NCI-H146 (cell line): ENCODE measurements at regions not wholly inside any gene's neighbourhood (a gene's known extent, or its start where the extent isn't known, plus 50 kb on each side); places are given as distances from the start of the nearest gene placed in this dataset.

Experiments used
- DNase-seq: peaks from one replicate; lab custom pipeline; 2025; lab: John Stamatoyannopoulos, UW

DNA sequence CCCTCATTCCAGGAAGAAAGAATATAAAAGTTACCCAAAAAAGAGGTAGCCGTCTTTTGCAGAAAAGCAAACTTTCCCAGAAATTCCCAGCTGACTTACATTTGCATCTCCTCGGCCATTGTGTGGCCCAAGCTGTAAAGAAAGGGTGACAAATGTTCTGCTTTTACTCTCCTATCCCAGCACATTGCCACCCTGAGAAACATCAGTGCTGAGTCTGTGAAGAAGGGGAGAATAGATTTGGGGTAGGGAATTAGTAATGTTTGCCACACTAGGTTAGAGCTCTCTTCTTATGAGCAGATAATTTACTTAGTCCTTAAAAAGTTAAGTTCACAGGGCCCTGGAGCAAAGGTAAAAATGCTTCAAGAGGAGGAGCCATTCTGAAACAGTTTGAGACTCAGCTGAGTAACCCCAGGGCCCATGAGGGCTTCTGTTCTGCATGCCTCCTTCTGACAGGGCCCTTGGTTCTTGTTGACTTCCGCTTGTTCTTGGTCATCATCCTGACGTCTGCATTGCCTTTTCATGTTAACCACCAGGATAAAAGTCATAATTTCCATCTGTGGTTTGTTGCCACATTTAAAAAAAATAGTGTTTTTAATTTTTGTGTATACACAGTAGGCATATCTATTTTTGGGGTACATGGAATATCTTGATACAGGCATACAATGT is 550.7 kb downstream of the RNF144A start:
- DNase-seq: no peak

DNA sequence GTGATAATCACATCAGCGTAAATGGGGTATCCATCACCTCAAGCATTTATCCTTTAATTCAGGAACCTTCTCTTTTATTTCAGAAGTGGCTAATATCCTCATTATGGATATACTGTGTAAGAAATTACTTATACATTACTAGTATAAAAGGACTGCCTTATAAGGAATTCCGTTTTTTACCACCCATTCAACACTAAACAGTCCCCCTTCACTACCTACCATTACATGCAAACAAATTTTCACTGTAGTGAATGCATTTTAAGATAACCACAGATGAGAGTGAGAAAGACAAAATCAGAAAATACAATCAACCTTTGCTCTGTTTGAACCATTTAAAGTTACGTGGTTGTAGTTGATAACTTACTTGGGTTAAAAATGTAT is 551.2 kb downstream of the RNF144A start:
- DNase-seq: no peak

DNA sequence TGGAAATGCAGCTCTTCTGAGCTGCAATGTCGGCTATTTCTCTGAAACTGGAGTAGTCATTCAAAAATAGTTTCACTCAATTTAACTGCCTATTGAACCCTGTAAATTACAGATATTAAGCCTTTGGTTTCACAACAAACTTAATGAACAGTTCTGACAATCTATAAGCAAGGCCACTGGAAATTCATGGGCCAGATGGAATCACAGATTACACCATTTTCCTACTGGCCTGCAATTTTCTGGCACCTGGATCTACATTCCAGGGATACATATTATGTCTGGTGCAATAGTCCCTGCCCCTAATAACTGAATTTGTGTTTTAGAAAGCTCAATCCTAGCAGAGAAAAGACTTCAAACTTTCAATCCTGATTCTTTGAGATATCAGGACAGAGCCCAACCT is 551.7 kb downstream of the RNF144A start:
- DNase-seq: no peak

DNA sequence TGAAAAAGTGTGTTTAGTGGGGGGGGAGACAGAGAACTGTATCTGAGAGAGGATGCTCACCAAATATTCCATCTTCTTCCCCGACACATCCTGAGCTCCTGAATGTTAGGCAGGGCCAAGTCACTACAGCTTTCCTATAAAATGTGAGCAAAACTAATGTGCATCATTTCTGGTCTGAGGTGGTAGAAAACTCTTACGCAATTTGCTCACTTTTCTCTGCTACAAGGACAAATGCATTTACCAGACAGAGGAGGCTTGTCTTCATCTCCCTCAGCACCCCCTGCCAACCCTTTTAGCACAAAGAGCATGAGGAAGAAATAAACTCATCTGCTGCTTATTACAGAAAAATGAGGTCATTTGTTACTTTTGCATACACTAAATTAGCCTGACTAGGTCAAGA is 554.0 kb downstream of the RNF144A start:
- no peak for DNase-seq

DNA sequence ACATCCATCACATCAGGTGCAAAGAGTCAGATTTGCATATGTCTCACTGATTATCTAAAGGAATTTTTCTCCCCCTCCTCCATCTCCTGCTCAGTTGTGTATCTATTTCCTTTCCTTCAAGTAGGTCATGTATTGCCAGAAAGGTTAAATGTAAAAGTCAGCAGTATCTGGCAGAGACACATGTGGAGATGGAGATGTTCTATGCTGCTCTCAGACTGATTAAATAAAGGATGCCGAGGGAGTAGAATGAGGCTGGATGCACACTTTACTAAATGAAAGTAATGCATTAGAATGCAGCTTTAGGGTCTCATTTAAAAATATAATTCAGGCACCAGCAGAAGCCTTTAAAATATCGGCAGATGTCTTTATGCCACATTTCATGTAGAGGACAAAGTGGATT is 555.3 kb downstream of the RNF144A start:
- DNase-seq: no peak

DNA sequence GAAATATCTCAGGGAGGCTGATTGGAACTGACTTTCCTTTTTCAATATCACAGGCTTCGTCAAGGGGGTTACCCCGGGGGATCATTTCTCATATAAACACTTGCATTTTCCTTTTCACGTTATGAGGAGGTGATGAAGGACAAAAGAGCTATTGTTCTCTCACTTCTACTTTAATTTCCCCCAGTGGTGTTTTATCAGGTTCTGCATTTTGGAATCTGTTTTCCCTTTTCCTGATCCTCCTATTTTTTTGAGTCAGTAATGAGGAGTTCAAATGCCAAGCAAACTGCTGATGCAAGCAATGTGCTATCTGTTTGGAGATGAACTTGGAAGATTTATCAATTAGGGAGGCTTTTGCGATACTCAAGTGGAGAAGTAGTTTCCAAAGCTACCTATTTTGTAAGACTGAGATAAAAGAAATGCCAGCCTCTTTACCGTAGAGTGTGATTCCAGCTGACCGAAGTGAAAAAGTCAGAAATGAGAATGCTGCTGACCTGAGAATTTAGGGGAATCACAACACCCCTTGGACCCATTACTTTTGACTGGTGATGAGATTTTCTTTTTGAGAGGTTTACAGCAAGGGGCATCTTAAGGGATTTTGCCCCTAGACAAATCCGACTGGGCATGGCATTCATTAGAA is 556.0 kb downstream of the RNF144A start:
- no peak for DNase-seq

DNA sequence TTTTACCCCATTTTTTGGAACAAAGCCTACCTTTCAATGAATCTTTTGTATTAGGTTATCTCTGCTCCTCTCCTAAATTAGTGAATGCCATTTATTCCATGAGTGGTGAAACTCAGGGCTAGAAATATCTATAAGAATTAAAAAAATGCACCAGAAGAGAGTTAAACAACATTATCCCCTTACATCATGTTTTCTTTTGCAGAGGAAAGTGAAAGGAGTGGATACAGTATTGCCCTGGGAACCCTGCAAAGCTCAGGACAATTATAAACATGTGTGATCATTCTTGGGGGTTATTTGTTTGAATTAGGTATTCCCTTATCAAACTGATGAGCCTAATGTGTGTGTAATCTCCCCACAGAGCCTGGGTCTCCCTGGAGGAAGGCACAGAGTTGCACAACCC is 559.2 kb downstream of the RNF144A start:
- no peak for DNase-seq

DNA sequence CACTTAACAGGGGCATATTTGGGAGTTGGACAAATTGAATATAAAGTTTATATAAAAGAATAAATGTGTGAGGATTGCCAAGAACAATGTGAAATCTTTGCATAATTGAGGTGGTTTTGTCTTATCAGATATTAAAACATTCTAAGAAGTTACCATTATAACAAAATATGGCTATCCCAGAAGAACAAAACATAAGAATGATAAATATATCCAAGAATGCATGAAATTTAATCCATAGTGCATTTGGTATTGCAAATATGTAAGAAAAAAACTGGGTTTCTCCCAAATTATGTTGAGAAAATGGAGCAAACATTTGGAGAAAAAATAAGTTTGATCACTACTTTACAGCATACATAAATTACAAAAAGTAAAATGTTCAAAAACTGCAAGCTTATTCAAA is 562.4 kb downstream of the RNF144A start:
- DNase-seq: no peak

DNA sequence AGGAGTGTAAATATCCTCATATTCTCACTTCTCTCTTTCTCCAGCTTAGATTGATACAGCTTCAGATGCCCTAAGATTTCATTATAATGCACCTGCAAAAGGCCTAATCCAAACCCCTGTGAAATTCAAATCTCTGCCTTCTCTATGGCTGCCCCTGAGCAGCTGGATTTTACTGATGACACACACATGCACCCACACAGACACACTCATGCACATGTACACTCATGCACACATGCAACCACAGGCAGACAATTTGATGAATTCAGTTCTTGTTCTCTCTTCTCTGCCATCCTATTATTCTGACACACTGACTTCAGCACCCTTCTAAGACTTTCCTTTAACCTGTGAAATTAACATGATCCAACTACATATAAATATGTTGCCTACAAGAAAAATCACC is 563.2 kb downstream of the RNF144A start:
- no peak for DNase-seq

DNA sequence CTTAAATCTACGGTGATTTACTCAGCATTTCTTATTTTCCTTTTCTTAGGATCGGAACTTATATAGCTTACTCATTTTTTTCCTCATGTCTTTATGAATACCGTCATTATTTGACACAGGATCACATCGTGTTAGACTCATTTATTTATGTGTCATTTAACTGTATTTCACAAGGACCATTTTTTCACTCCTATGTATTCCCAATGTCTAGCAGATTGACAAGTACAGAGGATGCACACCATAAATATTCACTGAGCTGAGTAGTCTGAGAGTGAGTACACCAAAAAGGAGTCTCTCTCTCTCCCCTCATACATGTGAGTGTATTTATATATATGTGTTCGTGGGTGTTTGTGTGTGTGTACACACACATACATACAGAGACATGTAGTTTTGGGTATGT is 573.5 kb downstream of the RNF144A start:
- DNase-seq: no peak

DNA sequence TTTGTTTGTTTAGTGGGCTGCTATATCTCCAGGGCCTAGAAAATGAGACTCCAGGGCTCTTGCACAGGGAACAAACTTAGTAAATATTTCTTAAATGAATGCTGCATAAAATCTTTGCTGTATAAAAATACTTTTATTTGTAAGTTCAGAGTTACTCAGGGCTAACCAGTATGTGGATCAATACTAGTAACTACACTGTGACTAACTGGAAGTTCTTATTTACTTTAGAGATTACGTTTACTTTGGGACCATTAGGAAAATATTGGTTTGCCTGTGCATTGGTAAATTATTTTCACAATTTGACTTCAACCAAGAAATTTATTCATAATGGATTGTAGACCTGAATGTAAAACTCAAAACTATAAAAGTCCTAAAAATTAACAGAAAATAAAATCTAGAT is 575.5 kb downstream of the RNF144A start:
- DNase-seq: no peak

DNA sequence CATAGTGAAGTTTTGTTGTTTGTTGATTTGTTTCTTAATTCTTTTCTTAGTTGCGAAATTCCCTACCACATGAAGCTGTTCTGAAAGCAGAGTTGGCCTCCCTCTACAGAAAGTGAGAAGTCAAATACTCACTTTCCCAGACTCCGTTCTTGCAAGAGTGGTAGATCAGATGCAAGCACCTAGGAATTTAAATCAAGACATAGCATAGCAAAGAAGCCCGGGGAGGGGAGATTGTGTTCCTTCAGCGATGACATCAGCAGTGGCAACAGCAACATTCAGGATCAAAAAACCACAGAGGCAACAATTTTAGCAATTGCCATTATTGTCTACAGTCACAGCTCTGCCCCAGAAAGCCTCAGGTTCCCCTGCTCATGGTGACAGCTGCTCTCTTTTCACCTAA is 580.0 kb downstream of the RNF144A start:
- DNase-seq: no peak

DNA sequence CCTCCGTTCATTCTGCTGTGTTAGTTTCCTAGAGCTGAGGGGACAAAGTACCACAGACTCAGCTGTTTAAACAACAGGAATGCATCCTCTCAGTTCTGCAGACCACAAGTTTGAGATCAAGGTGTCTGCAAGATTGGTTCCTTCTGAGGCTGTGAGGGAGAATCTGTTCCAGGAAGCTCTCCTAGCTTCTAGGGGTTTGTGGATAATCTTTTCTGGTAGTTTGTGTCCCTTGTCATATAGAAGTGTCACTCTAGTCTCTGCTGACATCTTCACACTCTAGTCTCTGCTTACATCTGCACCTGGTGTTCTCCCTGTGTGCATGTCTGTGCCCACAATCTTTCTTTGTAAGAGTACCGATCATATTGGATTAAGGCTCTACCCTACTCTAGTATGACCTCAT is 581.8 kb downstream of the RNF144A start:
- no peak for DNase-seq

DNA sequence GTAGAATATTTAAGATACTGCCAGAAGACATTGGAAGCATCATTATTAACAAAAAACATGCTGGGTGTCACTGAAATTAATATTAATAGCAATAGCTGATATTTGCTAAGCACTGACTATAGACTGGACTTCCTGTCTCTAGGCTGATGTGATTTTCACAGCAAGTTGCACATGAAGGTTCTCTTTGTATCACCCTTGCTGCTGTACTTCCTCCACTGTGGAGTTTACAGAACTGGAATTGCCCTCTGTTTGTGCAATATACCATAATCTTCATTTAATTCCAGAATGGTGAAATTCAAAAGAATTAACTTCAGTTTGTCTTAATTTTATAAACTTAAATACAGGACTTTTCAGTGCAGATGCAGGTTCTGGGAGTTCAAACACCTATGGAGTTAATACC is 585.1 kb downstream of the RNF144A start:
- no peak for DNase-seq

DNA sequence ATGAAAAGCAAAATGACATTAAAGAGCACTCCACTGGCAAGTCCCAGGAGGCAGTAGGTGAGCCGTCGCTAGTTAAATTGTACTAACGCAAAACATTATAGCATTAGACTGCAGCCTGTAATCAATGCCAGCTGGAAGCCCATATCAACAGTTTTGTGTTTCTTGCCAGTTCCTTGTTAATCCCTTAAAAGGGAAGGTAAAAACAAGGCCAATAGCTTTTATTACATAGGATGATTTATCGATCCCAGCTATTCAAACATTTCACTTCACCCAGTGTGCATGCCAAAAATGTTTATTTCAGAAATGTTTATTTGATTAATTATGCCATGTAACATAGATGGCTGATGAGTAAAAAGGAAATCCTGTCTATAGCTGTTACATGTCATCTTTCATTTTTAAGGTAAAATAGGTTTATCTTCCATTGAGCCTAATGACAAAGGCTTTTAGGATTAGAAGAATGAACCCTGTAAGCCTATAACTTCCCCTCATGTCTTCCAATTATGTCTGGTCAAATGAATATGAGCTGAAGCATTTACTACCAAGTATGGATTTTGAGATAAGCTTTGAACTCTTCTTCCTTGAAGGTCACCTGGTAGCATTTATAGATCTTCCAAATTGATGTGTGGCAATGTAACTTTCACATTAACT is 591.2 kb downstream of the RNF144A start:
- peak; percentile 77 for DNase-seq

DNA sequence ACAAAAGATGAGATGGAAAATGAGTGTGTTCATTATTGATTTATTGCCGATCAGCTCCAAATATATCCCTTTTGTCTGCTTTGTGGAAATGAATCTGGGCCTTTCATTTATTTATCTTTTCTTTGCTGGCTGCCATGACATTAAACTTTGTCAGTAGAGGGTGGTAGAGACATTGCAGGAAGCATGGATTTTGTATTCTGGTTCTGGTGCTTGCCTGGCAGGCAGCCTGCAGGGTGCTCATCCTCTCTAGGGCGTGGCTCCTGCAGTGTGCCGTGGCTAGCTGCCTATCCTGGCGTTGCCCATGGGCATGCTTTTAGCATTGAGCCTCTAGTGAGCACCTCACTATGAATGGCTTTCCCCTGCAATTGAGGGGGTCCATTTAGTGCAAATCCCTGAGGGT is 593.1 kb downstream of the RNF144A start:
- DNase-seq: peak; percentile 49

DNA sequence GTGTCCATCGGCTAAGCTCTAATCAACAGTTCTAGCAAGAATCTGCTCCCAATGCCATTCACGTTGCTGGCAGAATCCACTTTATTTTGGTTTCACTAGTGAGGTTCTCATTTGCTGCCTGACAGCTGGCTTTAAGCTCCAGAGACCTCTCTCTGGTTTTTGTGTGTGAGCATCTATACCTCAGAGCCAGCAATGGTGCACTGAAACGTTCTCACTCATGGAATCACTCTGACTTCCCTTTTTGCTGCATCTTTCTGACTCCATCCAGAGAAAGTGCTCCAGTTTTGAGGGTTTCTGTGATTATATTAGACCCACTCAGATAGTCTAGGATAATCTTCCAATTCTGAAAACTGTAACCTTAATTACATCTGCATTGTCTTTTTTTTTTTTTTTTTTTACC is 596.6 kb downstream of the RNF144A start:
- DNase-seq: no peak

DNA sequence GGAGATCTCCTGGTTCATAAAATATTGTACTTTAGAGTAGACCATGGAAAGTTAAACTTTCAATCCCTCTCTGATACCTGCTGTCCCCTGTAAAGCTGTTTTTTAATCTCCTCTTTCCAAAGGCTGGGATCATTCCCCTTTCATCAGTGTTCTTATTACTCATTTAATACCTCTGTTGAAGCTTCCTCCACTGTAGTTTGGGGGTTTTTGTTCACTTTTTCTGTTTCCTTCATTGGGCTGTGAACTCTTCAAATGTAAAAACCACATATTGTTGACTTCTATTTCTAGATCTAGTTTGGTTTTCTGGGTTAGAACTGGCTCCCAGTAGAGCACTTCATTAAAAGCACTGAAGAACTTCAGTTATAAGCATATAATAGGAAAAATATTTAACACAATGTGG is 598.1 kb downstream of the RNF144A start:
- no peak for DNase-seq

DNA sequence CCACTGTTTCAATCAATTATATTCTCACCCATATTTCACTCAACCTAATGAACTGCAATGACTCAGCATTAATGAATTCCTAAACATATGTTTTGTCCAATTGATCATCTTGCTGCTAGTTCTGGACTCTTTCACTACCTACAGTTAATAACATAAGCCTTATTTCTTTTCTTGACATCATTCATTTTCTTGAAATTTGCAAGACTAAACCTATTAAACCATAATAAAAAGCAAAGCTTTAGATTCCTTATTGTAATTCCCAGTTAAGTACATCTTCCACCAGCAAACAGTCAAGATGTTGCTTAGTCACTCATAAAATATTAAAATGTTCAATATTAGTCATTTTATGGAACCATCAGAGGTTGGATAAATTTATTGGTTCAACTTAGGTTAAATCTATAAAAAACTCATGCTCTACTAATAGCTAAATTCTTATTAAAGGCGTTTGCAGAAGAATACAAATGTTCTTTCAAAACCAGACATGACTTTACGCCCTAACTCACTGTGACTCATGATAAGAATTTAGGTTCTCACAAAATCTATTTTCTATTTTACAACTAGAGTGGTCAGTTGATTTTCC is 599.4 kb downstream of the RNF144A start:
- DNase-seq: no peak

DNA sequence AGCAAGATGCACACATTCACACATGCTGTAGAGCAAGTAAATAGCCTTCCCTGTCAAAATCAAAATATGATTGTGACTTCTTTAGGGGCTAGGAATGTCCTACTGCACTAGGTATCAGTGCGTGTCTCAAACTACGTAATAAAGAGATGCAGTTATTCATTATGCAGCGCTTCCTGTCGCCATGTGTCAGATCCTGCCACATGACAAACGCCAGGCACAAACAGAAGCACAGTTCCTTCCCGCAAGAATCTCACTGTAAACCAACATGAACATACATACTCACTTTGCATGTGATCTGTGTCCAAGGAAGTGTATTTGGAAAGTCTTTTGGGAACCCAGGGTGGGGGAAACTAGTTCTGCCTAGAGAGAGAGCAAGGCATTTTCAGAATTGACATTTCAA is 599.9 kb downstream of the RNF144A start:
- DNase-seq: no peak

DNA sequence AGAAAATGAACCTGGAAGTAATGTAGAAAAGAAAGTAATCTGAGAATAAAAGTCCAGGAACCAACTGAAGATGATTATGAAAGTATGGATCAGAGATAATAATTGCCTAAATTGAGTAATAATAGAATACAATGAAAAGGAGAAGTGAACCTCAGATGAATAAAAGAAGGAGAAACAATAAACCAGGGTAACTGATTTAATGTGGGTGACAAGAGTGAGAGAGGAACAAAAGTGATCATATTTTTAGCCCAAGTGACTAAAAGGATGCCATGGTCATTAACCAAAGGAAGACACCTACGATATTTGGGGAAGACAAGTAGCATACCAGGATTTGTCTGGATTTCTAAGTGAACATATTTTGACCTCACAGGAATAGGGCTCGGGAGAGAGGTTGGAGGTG is 600.6 kb downstream of the RNF144A start:
- DNase-seq: no peak

DNA sequence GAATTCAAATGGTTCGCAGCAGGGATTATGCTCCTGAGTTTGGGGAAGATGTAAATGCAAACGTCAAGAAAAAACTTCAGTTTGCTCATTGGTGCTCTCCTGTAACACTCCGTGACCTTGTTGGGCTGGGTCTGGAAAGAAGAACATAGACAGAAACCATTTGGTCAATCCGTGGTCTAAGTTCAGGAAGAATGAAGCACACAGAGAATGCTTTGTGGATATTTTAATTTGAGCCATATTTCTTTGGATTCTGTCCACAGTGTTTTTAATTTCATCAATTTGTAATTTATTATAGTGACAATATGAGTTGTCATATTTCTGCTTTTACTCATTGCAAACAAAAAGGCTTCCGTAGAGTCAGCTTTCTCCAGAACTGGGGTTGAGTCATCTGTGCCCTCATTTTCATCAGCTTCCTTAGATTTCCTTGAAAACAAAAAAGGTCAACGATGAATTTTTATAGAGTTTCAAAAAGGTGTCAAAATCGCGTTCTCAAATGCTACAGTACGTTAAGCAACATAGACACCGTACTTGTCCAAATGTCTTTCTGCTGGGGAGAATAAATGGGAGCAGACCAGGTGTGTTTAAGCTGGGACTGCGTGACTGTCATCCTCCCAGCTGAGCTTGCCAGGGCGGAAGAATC is 606.4 kb downstream of the RNF144A start:
- DNase-seq: no peak

DNA sequence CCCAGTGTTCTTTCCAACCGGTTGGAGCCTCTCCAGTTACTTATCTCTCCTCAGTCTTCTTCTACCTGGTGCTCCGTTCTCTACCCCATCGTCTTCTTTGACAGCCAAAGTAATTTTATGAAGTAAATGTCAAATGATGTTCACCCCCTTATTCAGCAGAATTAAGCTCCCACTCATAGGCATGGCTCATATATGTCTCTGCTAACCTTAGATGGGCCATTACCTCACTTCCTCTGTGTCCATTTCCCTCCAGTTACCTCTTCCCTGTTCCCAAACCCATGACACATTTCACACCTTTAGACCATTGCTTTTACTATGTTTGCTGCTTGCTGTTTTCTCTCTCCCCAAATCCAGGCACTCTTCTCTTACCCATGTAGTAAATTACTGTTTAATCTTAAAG is 607.0 kb downstream of the RNF144A start:
- DNase-seq: no peak
